GM10266 (cell line): ENCODE measurements at regions not wholly inside any gene's neighbourhood (a gene's known extent, or its start where the extent isn't known, plus 50 kb on each side); places are given as distances from the start of the nearest gene placed in this dataset.
"Not testable (repeated sequence)": the region's sequence is repeated elsewhere in the genome, so short reads cannot be mapped to it uniquely, and the experiment has no call there.

ENCODE experiments used
- DNase-seq: peaks from one replicate; pipeline ENCODE4 v3.0.0; 2012; ENCODE audit errors: extremely low spot score
- TF ChIP-seq, protein P1 (sequence below): IDR thresholded peaks from 2 replicates; pipeline ENCODE4 v1.5.1; 2012; ENCODE audit warnings: mild to moderate bottlenecking, low read depth; ENCODE audit not compliant: control insufficient read depth, insufficient read depth; ENCODE audit errors: missing control alignments

DNA sequence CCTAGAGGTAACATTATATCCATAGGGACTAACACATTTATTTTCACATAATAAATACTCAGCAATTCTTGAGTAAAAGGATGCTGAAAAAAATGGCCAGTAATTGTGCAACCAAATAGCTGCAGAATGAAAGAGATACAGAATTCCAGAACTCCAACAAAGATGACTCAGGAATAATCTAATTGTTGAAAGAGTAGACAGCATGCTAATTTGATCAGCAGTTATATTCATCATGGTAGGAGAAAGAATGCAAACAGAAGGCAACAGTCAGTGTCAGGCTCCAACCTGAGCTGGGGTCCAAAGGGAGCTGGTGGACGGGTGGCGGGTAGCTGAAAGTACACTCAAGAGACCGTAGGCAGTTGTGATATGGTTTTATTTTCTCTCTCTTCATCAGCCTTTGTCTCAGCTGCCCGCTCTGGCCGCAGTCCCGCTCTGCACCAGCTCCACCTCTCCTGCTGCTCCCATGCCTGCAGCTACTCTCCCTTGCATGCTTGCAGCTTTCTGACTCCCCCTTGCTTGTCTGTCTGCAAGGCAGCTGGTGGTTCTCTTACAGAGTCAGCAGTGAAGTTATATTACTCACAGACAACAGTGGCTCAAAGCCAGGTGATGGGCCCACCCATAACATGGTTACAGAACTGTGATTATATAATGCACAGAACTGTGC, 1150.1 kb downstream of the STIM2 start:
- DNase-seq, result no peak

DNA sequence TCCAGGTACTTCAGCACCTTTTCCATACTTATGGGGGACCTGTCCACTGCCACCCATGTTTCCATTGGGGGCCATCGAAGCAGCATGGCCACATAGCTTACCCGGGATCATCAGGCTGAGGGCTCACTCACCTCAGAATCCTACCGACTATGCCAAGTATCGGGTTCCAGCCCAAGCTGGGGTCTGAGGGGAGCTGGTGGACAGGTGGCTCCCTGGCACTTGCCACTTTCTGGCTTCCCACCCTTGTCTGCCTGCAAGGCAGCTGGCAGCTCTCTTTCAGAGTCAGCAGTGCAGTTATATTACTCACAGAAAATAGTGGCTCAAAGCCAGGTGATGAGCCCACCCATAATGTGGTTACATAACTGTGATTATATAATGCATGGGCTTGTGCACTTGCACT, 1153.8 kb downstream of the STIM2 start:
- no peak for DNase-seq
- TF ChIP-seq, protein P1, sequence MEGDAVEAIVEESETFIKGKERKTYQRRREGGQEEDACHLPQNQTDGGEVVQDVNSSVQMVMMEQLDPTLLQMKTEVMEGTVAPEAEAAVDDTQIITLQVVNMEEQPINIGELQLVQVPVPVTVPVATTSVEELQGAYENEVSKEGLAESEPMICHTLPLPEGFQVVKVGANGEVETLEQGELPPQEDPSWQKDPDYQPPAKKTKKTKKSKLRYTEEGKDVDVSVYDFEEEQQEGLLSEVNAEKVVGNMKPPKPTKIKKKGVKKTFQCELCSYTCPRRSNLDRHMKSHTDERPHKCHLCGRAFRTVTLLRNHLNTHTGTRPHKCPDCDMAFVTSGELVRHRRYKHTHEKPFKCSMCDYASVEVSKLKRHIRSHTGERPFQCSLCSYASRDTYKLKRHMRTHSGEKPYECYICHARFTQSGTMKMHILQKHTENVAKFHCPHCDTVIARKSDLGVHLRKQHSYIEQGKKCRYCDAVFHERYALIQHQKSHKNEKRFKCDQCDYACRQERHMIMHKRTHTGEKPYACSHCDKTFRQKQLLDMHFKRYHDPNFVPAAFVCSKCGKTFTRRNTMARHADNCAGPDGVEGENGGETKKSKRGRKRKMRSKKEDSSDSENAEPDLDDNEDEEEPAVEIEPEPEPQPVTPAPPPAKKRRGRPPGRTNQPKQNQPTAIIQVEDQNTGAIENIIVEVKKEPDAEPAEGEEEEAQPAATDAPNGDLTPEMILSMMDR, result no peak

More for the DNA sequence above, 1150.1 kb downstream of the STIM2 start:
- TF ChIP-seq, protein P1, result no peak

GRCh38 chr4:28015996-28016395, 1155.4 kb downstream of the STIM2 start:
- TF ChIP-seq, protein P1, result no peak
- no peak for DNase-seq

DNA sequence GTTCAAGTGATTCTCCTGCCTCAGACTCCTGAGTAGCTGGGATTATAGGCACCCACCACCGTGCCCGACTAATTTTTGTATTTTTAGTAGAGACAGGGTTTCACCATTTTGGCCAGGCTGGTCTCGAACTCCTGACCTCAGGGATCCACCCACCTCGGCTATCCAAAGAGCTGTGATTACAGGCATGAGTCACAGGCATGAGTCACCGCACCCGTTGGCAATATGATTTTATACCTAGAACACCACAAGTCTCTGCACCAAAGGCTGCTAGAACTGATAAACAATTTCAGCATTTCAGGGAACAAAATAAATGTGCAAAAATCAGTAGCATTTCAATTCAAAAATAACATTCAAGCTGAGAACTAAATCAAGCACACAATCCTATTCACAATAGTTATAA, 1177.6 kb downstream of the STIM2 start:
- not testable (repeated sequence) for DNase-seq

- TF ChIP-seq, protein P1, result no peak
- no peak for DNase-seq
Observed at GRCh38 chr4:28062562-28062961, 1201.9 kb downstream of the STIM2 start.

- DNase-seq, result no peak
- TF ChIP-seq, protein P1, result no peak
Observed at GRCh38 chr4:28073860-28074555, 1213.4 kb downstream of the STIM2 start.

DNA sequence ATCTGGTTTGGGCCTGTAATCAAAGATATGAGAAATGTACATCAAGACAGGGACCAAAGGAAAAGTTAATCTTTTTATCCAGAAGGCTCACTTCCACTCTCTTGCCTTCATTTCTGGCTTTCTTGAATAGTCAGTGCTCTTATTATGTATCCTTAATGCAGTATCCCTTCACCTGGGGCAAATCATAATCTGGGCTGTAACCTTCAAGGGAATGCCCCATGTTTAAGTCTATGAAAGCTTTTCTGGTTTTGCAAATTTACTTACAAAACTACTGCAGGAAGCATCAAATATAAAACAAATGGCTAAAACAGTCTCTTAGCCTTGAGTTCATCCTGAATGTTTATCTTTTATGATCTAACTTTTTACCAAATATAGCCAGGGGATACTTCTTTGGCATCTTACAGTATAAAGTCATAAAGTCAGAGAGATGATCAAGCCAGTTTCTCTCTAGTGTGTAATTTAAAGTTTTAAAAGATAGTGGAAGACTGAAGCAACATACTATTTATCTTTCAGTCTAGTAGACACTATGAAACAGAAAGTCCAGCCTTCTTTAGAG, 1214.8 kb downstream of the STIM2 start:
- TF ChIP-seq, protein P1, result no peak
- no peak for DNase-seq

GRCh38 chr4:28077203-28077602, 1216.6 kb downstream of the STIM2 start:
- DNase-seq, result not testable (repeated sequence)
